CD4-positive, alpha-beta T cell (primary cell): ENCODE measurements at regions not wholly inside any gene's neighbourhood (a gene's known extent, or its start where the extent isn't known, plus 50 kb on each side); places are given as distances from the start of the nearest gene placed in this dataset.

Experiments
- ATAC-seq: fragments of 200-7000 bp; cut with Tn5 transposase; one replicate; pipeline ENCODE4 v1.10.0; 2022; ENCODE audit warnings: mild to moderate bottlenecking; ENCODE audit not compliant: poor library complexity
- CTCF ChIA-PET: fragments of 350-600 bp; sonication (Branson Sonifier 250); formaldehyde crosslinking; loops from one replicate; lab custom pipeline; 2021; ENCODE audit warnings: antibody characterized with exemption, inconsistent platforms; lab: Charles Lee
- POLR2A ChIA-PET: fragments of 350-600 bp; sonication (Branson Sonifier 250); formaldehyde crosslinking; loops from one replicate; lab custom pipeline; 2021; ENCODE audit warnings: antibody characterized with exemption, inconsistent platforms; lab: Charles Lee
- DNase-seq, 14 experiments: peaks; one replicate each; pipeline ENCODE4 v3.0.0-alpha.2; 2013 to 2020; ENCODE audit warnings: mixed read lengths in 2 of 14
- H3K27ac ChIP-seq, 2 donors: one replicate each; pipeline versions ENCODE4 v1.5.1 to v1.7.0; 2013; ENCODE audit warnings: low read length in 2 of 2, low read depth in 1 of 2, mild to moderate bottlenecking in 1 of 2
- H3K27me3 ChIP-seq, 2 experiments: 1 replicate in 1 of 2; 2 replicates in 1 of 2; pipeline versions ENCODE4 v1.6.1 to v1.7.0; 2013; ENCODE audit warnings: low read length in 2 of 2, control low read depth in 1 of 2, mild to moderate bottlenecking in 1 of 2, moderate library complexity in 1 of 2; ENCODE audit not compliant: insufficient read depth in 2 of 2, control insufficient read depth in 1 of 2
- H3K36me3 ChIP-seq: one replicate; pipeline ENCODE4 v1.6.1; 2013; ENCODE audit warnings: low read length, control low read depth; ENCODE audit not compliant: insufficient read depth
- H3K4me1 ChIP-seq: one replicate; pipeline ENCODE4 v1.6.1; 2013; ENCODE audit warnings: low read length, control low read depth; ENCODE audit not compliant: insufficient read depth
- H3K4me3 ChIP-seq: one replicate; pipeline ENCODE4 v1.5.1; 2013; ENCODE audit warnings: mild to moderate bottlenecking, low read length, moderate library complexity
- H3K9me3 ChIP-seq, 2 experiments: 1 replicate in 1 of 2; 2 replicates in 1 of 2; pipeline versions ENCODE4 v1.6.1 to v1.7.0; 2013; ENCODE audit warnings: low read length in 2 of 2, mild to moderate bottlenecking in 2 of 2, control low read depth in 1 of 2, moderate library complexity in 1 of 2; ENCODE audit not compliant: control insufficient read depth in 1 of 2, insufficient read depth in 1 of 2
- H3K27ac Mint-ChIP-seq: one replicate; pipeline ENCODE4 v1.8.0; 2020; ENCODE audit warnings: mixed read lengths
- H3K27me3 Mint-ChIP-seq: one replicate; pipeline ENCODE4 v1.8.0; 2021; ENCODE audit warnings: mixed read lengths
- H3K36me3 Mint-ChIP-seq: one replicate; pipeline ENCODE4 v1.8.0; 2021; ENCODE audit warnings: low read depth, mixed read lengths
- H3K4me1 Mint-ChIP-seq: one replicate; pipeline ENCODE4 v1.8.0; 2021; ENCODE audit warnings: low read depth, mixed read lengths
- H3K4me3 Mint-ChIP-seq: one replicate; pipeline ENCODE4 v1.8.0; 2020; ENCODE audit warnings: mild to moderate bottlenecking, mixed read lengths
- H3K9me3 Mint-ChIP-seq: one replicate; pipeline ENCODE4 v1.8.0; 2020; ENCODE audit warnings: mixed read lengths
- intact Hi-C, 2 experiments: fragments of 100-400 bp; cut with DNase I in 1 of 2; cut with micrococcal nuclease in 1 of 2; formaldehyde crosslinking; loops; one replicate each; pipeline versions ENCODE4 v1.15.1 to v1.9.0; 2023 to 2025; cut with DNase I, micrococcal nuclease
- TF ChIP-seq, protein P1 (sequence below): fragments of 200-600 bp; IDR thresholded peaks from one replicate; pipeline ENCODE4 v1.8.0; 2022; ENCODE audit warnings: antibody characterized with exemption, mild to moderate bottlenecking

- Mint-ChIP-seq H3K27ac (no peak overlapping the region), H3K4me3 (no peak overlapping the region)
These were observed 1379.8 kb downstream of the MAT2B start for GRCh38 chr5:164885179-164885578.

GRCh38 chr5:164893071-164893470, 1387.7 kb downstream of the MAT2B start:
- no peaks in the 10 kb centered on the region for H3K27me3 ChIP-seq
- DNase-seq (no peak), ATAC-seq (no peak)
- Mint-ChIP-seq H3K4me1 (no peaks in the 10 kb centered on the region), H3K27ac (no peak overlapping the region), H3K36me3 (no peaks in the 10 kb centered on the region), H3K4me3 (no peak overlapping the region), H3K9me3 (peaks cover 4% of the 10 kb centered on the region), H3K27me3 (no peaks in the 10 kb centered on the region)
- no peaks in the 10 kb centered on the region for H3K36me3 ChIP-seq
- POLR2A ChIA-PET: no interaction called here
- H3K4me1 ChIP-seq: no peaks in the 10 kb centered on the region
- no peak overlapping the region for H3K27ac ChIP-seq
- intact Hi-C loops: no loop called here
- TF ChIP-seq, protein P1, sequence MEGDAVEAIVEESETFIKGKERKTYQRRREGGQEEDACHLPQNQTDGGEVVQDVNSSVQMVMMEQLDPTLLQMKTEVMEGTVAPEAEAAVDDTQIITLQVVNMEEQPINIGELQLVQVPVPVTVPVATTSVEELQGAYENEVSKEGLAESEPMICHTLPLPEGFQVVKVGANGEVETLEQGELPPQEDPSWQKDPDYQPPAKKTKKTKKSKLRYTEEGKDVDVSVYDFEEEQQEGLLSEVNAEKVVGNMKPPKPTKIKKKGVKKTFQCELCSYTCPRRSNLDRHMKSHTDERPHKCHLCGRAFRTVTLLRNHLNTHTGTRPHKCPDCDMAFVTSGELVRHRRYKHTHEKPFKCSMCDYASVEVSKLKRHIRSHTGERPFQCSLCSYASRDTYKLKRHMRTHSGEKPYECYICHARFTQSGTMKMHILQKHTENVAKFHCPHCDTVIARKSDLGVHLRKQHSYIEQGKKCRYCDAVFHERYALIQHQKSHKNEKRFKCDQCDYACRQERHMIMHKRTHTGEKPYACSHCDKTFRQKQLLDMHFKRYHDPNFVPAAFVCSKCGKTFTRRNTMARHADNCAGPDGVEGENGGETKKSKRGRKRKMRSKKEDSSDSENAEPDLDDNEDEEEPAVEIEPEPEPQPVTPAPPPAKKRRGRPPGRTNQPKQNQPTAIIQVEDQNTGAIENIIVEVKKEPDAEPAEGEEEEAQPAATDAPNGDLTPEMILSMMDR: no peak
- CTCF ChIA-PET: no interaction called here
- H3K4me3 ChIP-seq: no peak overlapping the region
- peaks cover 0 to 14% of the 10 kb centered on the region in 2 experiments for H3K9me3 ChIP-seq

More at GRCh38 chr5:164885179-164885578, 1379.8 kb downstream of the MAT2B start:
- no peaks in the 10 kb centered on the region for H3K27me3 Mint-ChIP-seq
- ATAC-seq: no peak
- ChIA-PET POLR2A (no interaction called here), CTCF (no interaction called here)
- intact Hi-C loops: no loop called here
- Histone ChIP-seq H3K4me1 (no peaks in the 10 kb centered on the region), H3K27me3 (no peaks in the 10 kb centered on the region), H3K27ac (no peak overlapping the region), H3K9me3 (peaks cover 0 to 13% of the 10 kb centered on the region in 2 experiments), H3K36me3 (no peaks in the 10 kb centered on the region), H3K4me3 (no peak overlapping the region)
- TF ChIP-seq, protein P1: no peak
- H3K4me1 Mint-ChIP-seq: no peaks in the 10 kb centered on the region
- DNase-seq: no peak
- H3K36me3 Mint-ChIP-seq: no peaks in the 10 kb centered on the region
- peaks cover 12% of the 10 kb centered on the region for H3K9me3 Mint-ChIP-seq

DNA sequence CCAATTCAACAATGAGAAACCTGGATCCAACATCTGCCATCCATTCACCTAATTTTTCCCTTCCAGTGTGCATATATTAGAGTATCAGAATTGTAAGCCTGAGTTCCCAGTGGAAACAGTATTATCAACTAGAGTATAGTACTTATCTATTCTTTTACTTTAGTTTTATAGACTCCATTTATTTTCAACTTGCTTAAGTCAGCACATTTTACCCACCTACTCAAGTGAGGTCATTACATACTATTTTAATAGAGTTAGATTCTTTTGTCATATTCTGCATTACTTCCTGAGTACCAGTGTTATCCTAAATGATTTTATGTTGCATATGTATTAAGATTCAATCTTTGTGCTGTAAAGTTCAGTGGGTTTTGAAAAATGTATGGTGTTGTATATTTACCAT, 1393.3 kb downstream of the MAT2B start:
- TF ChIP-seq, protein P1: no peak
- Mint-ChIP-seq H3K4me1 (no peaks in the 10 kb centered on the region), H3K27ac (no peak overlapping the region), H3K9me3 (peaks cover 2% of the 10 kb centered on the region), H3K36me3 (no peaks in the 10 kb centered on the region), H3K27me3 (no peaks in the 10 kb centered on the region), H3K4me3 (no peak overlapping the region)
- CTCF ChIA-PET: no interaction called here
- Histone ChIP-seq H3K27ac (no peak overlapping the region), H3K4me3 (no peak overlapping the region), H3K9me3 (peaks cover 0 to 9% of the 10 kb centered on the region in 2 experiments), H3K4me1 (no peaks in the 10 kb centered on the region), H3K27me3 (no peaks in the 10 kb centered on the region), H3K36me3 (no peaks in the 10 kb centered on the region)
- POLR2A ChIA-PET: no interaction called here
- ATAC-seq (no peak), DNase-seq (no peak)
- intact Hi-C loops: no loop called here
